Gastrocnemius medialis (tissue), 4 donors: ENCODE measurements at regions not wholly inside any gene's neighbourhood (a gene's known extent, or its start where the extent isn't known, plus 50 kb on each side); places are given as distances from the start of the nearest gene placed in this dataset.

Experiments used
- CTCF ChIP-seq, 5 experiments: fragments of 450-650 bp in 3 of 5; fragments of 200-600 bp in 2 of 5; sonication (generic) in 2 of 5; IDR thresholded peaks in 4 of 5; conservative IDR thresholded peaks in 1 of 5; 1 replicate in 4 of 5; 2 replicates in 1 of 5; pipeline ENCODE4 v1.5.1; 2016 to 2019; ENCODE audit warnings: antibody characterized with exemption in 5 of 5, mild to moderate bottlenecking in 3 of 5, moderate library complexity in 3 of 5
- POLR2A ChIP-seq, 2 donors: fragments of 450-650 bp; IDR thresholded peaks; one replicate each; pipeline ENCODE4 v1.6.1; 2017; ENCODE audit warnings: antibody characterized with exemption in 2 of 2, mild to moderate bottlenecking in 2 of 2, moderate library complexity in 2 of 2

- TF ChIP-seq CTCF (IDR thresholded peaks at IDR 0.05 in 4 of 5, conservative IDR thresholded peaks at IDR 0.05 in 1 of 5): no peak
- no peak for TF ChIP-seq POLR2A (IDR thresholded peaks at IDR 0.05)
Measured at GRCh38 chr18:10290638-10291235, 163.7 kb upstream of the APCDD1 start.
